Right ventricle myocardium inferior (tissue), 1 donor: ENCODE measurements at regions not wholly inside any gene's neighbourhood (a gene's known extent, or its start where the extent isn't known, plus 50 kb on each side); places are given as distances from the start of the nearest gene placed in this dataset.

Experiments used
- ATAC-seq: fragments of 200-7000 bp; cut with Tn5 transposase; one replicate; pipeline ENCODE4 v1.9.1; 2020; ENCODE audit warnings: mild to moderate bottlenecking, moderate library complexity
- DNase-seq: peaks from one replicate; pipeline ENCODE4 v3.0.0; 2021; ENCODE audit errors: missing footprints
- intact Hi-C: fragments of 100-400 bp; cut with DNase I; formaldehyde crosslinking; loops from one replicate; pipeline ENCODE4 v1.11.0; 2022
- donor health status: DM: no; HTN: yes; CAD: no; lungs with severe emphysema.

- intact Hi-C loops = no loop called here
- ATAC-seq (no peak), DNase-seq (no peak)
These were observed 59.0 kb upstream of the PDZRN3 start for GRCh38 chr3:73683706-73684105.

GRCh38 chr3:73681610-73682009, 56.9 kb upstream of the PDZRN3 start:
- DNase-seq (no peak), ATAC-seq (no peak)
- intact Hi-C loops = no loop called here

GRCh38 chr3:73681198-73681597, 56.5 kb upstream of the PDZRN3 start:
- ATAC-seq (no peak), DNase-seq (no peak)
- intact Hi-C loops = no loop called here

GRCh38 chr3:73680391-73681095, 55.8 kb upstream of the PDZRN3 start:
- no peak for DNase-seq
- intact Hi-C loops = no loop called here
- ATAC-seq = no peak

- DNase-seq (no peak), ATAC-seq (no peak)
- intact Hi-C loops = no loop called here
These were observed 52.7 kb upstream of the PDZRN3 start for GRCh38 chr3:73677336-73678024.
